ENCODE measurements at regions not wholly inside any gene's neighbourhood (a gene's known extent, or its start where the extent isn't known, plus 50 kb on each side); places are given as distances from the start of the nearest gene placed in this dataset.

GRCh38 chr17:71320009-71320796 lies 800.6 kb upstream of the SOX9 start:
- DNase-seq, result no peak

GRCh38 chr17:71325117-71325516 lies 795.7 kb upstream of the SOX9 start:
- DNase-seq, result no peak

- DNase-seq, result no peak
These were observed 794.9 kb upstream of the SOX9 start for GRCh38 chr17:71325886-71326285.

GRCh38 chr17:71327376-71328059 lies 793.3 kb upstream of the SOX9 start:
- no peak for DNase-seq

- peak; percentile 58 for DNase-seq
These were observed 791.3 kb upstream of the SOX9 start for GRCh38 chr17:71329310-71330098.

- no peak for DNase-seq
These were observed 790.8 kb upstream of the SOX9 start for GRCh38 chr17:71330099-71330375.

- DNase-seq, result no peak
These were observed 789.0 kb upstream of the SOX9 start for GRCh38 chr17:71331754-71332325.

GRCh38 chr17:71334048-71334751 lies 786.6 kb upstream of the SOX9 start:
- no peak for DNase-seq

GRCh38 chr17:71335212-71335611 lies 785.6 kb upstream of the SOX9 start:
- DNase-seq, result no peak

- DNase-seq, result no peak
These were observed 782.9 kb upstream of the SOX9 start for GRCh38 chr17:71337938-71338337.

GRCh38 chr17:71338396-71338795 lies 782.4 kb upstream of the SOX9 start:
- no peak for DNase-seq

- DNase-seq, result no peak
These were observed 781.6 kb upstream of the SOX9 start for GRCh38 chr17:71339206-71339605.

- DNase-seq, result no peak
These were observed 778.1 kb upstream of the SOX9 start for GRCh38 chr17:71342737-71343136.

- no peak for DNase-seq
These were observed 770.8 kb upstream of the SOX9 start for GRCh38 chr17:71349908-71350600.

- no peak for DNase-seq
These were observed 760.5 kb upstream of the SOX9 start for GRCh38 chr17:71360301-71360700.

GRCh38 chr17:71361656-71362450 lies 759.0 kb upstream of the SOX9 start:
- no peak for DNase-seq

GRCh38 chr17:71363661-71364060 lies 757.2 kb upstream of the SOX9 start:
- DNase-seq, result no peak

- DNase-seq, result no peak
These were observed 749.0 kb upstream of the SOX9 start for GRCh38 chr17:71371809-71372208.

GRCh38 chr17:71375948-71376347 lies 744.9 kb upstream of the SOX9 start:
- DNase-seq, result no peak

GRCh38 chr17:71376933-71377332 lies 743.9 kb upstream of the SOX9 start:
- no peak for DNase-seq

GRCh38 chr17:71378036-71378435 lies 742.8 kb upstream of the SOX9 start:
- no peak for DNase-seq

Measured in NCI-H1436 treated with DMSO at 0.1 percent for 48 hours (cell line).